CD4-positive, CD25-positive, alpha-beta regulatory T cell (primary cell): ENCODE measurements at regions not wholly inside any gene's neighbourhood (a gene's known extent, or its start where the extent isn't known, plus 50 kb on each side); places are given as distances from the start of the nearest gene placed in this dataset.

Experiments
- ATAC-seq, 2 donors: fragments of 150-1000 bp; cut with Tn5 transposase; one replicate each; pipeline ENCODE4 v1.10.0; 2021; ENCODE audit warnings: low read depth in 2 of 2, moderate number of reproducible peaks in 2 of 2, moderate library complexity in 1 of 2
- DNase-seq, 3 donors: peaks; one replicate each; pipeline versions ENCODE4 v3.0.0 to v3.0.0-alpha.2; 2012 to 2022; ENCODE audit warnings: mixed read lengths in 1 of 3
- H3K27ac ChIP-seq: one replicate; pipeline ENCODE4 v1.7.0; 2013; ENCODE audit warnings: mild to moderate bottlenecking, low read length; ENCODE audit not compliant: insufficient read depth, poor library complexity, severe bottlenecking
- H3K27me3 ChIP-seq: one replicate; pipeline ENCODE4 v1.7.0; 2013; ENCODE audit warnings: low read length; ENCODE audit not compliant: control insufficient read depth, insufficient read depth
- H3K36me3 ChIP-seq: one replicate; pipeline ENCODE4 v1.7.0; 2013; ENCODE audit warnings: mild to moderate bottlenecking, low read length, moderate library complexity; ENCODE audit not compliant: control insufficient read depth, insufficient read depth
- H3K4me1 ChIP-seq: 2 replicates; pipeline ENCODE4 v1.7.0; 2013; ENCODE audit warnings: mild to moderate bottlenecking, low read length; ENCODE audit not compliant: insufficient read depth, control insufficient read depth, poor library complexity, severe bottlenecking
- H3K4me3 ChIP-seq: one replicate; pipeline ENCODE4 v1.7.0; 2013; ENCODE audit warnings: low read depth, mild to moderate bottlenecking, low read length, moderate library complexity
- H3K9me3 ChIP-seq, 2 experiments: 1 replicate in 1 of 2; 2 replicates in 1 of 2; pipeline ENCODE4 v1.7.0; 2013; ENCODE audit warnings: low read length in 2 of 2, mild to moderate bottlenecking in 1 of 2, moderate library complexity in 1 of 2; ENCODE audit not compliant: control insufficient read depth in 2 of 2
- H3K27ac Mint-ChIP-seq, 3 donors: one replicate each; pipeline ENCODE4 v1.8.0; 2020 to 2022; ENCODE audit warnings: mild to moderate bottlenecking in 3 of 3, mixed read lengths in 3 of 3, moderate library complexity in 2 of 3
- H3K27me3 Mint-ChIP-seq: one replicate; pipeline ENCODE4 v1.8.0; 2022; ENCODE audit warnings: mild to moderate bottlenecking, mixed read lengths
- H3K36me3 Mint-ChIP-seq: one replicate; pipeline ENCODE4 v1.8.0; 2020; ENCODE audit warnings: mixed read lengths
- H3K4me1 Mint-ChIP-seq, 4 donors: one replicate each; pipeline ENCODE4 v1.8.0; 2020 to 2022; ENCODE audit warnings: mixed read lengths in 4 of 4, mild to moderate bottlenecking in 1 of 4
- H3K4me3 Mint-ChIP-seq, 4 donors: one replicate each; pipeline ENCODE4 v1.8.0; 2020 to 2022; ENCODE audit warnings: mild to moderate bottlenecking in 4 of 4, mixed read lengths in 4 of 4, moderate library complexity in 3 of 4
- H3K9me3 Mint-ChIP-seq, 7 donors: one replicate each; pipeline ENCODE4 v1.8.0; 2020 to 2022; ENCODE audit warnings: mixed read lengths in 7 of 7, mild to moderate bottlenecking in 3 of 7, moderate library complexity in 2 of 7

GRCh38 chr5:106312360-106312759, 1358.4 kb downstream of the EFNA5 start:
- no peak for ATAC-seq
- Mint-ChIP-seq H3K4me1 (no peaks in the 10 kb centered on the region), H3K4me3 (no peak overlapping the region), H3K27me3 (no peaks in the 10 kb centered on the region), H3K27ac (no peak overlapping the region), H3K9me3 (peaks cover 0 to 12% (median 3%) of the 10 kb centered on the region in 7 donors), H3K36me3 (no peaks in the 10 kb centered on the region)
- no peak overlapping the region for H3K4me3 ChIP-seq
- H3K36me3 ChIP-seq = no peaks in the 10 kb centered on the region
- H3K9me3 ChIP-seq = no peaks in the 10 kb centered on the region
- no peak overlapping the region for H3K27ac ChIP-seq
- H3K4me1 ChIP-seq = no peaks in the 10 kb centered on the region
- H3K27me3 ChIP-seq = no peaks in the 10 kb centered on the region
- no peak for DNase-seq

GRCh38 chr5:106311230-106311915, 1359.4 kb downstream of the EFNA5 start:
- H3K27me3 ChIP-seq = no peaks in the 10 kb centered on the region
- no peaks in the 10 kb centered on the region for H3K36me3 Mint-ChIP-seq
- no peak overlapping the region for H3K4me3 Mint-ChIP-seq
- no peaks in the 10 kb centered on the region for H3K4me1 ChIP-seq
- H3K27ac ChIP-seq = no peak overlapping the region
- no peak for DNase-seq
- no peaks in the 10 kb centered on the region for H3K4me1 Mint-ChIP-seq
- no peaks in the 10 kb centered on the region for H3K27me3 Mint-ChIP-seq
- no peaks in the 10 kb centered on the region for H3K9me3 ChIP-seq
- H3K4me3 ChIP-seq = no peak overlapping the region
- no peak for ATAC-seq
- no peak overlapping the region for H3K27ac Mint-ChIP-seq
- no peaks in the 10 kb centered on the region for H3K36me3 ChIP-seq
- peaks cover 0 to 10% (median 2%) of the 10 kb centered on the region in 7 donors for H3K9me3 Mint-ChIP-seq

- DNase-seq = no peak
- no peak overlapping the region for H3K4me3 Mint-ChIP-seq
- H3K4me3 ChIP-seq = no peak overlapping the region
- peaks cover 0 to 10% (median 2%) of the 10 kb centered on the region in 7 donors for H3K9me3 Mint-ChIP-seq
- no peaks in the 10 kb centered on the region for H3K4me1 Mint-ChIP-seq
- H3K27me3 ChIP-seq = no peaks in the 10 kb centered on the region
- H3K36me3 Mint-ChIP-seq = no peaks in the 10 kb centered on the region
- ATAC-seq = no peak
- H3K36me3 ChIP-seq = no peaks in the 10 kb centered on the region
- H3K27ac ChIP-seq = no peak overlapping the region
- no peaks in the 10 kb centered on the region for H3K27me3 Mint-ChIP-seq
- H3K4me1 ChIP-seq = no peaks in the 10 kb centered on the region
- H3K9me3 ChIP-seq = no peaks in the 10 kb centered on the region
- no peak overlapping the region for H3K27ac Mint-ChIP-seq
These were observed 1363.5 kb downstream of the EFNA5 start for GRCh38 chr5:106307265-106307664.

GRCh38 chr5:106306313-106307028, 1364.3 kb downstream of the EFNA5 start:
- DNase-seq = no peak
- Histone ChIP-seq H3K27ac (no peak overlapping the region), H3K4me1 (no peaks in the 10 kb centered on the region), H3K9me3 (peaks cover 0 to under 1% of the 10 kb centered on the region in 2 experiments), H3K27me3 (no peaks in the 10 kb centered on the region), H3K36me3 (no peaks in the 10 kb centered on the region), H3K4me3 (no peak overlapping the region)
- Mint-ChIP-seq H3K4me1 (no peaks in the 10 kb centered on the region), H3K4me3 (no peak overlapping the region), H3K9me3 (peaks cover 0 to 10% (median 6%) of the 10 kb centered on the region in 7 donors), H3K27ac (no peak overlapping the region), H3K36me3 (no peaks in the 10 kb centered on the region), H3K27me3 (no peaks in the 10 kb centered on the region)
- no peak for ATAC-seq

- H3K9me3 Mint-ChIP-seq = peaks cover 0 to 8% (median 4%) of the 10 kb centered on the region in 7 donors
- H3K4me1 Mint-ChIP-seq = no peaks in the 10 kb centered on the region
- no peaks in the 10 kb centered on the region for H3K27me3 Mint-ChIP-seq
These were observed 1366.8 kb downstream of the EFNA5 start for GRCh38 chr5:106303911-106304310.

GRCh38 chr5:106292654-106293053, 1378.1 kb downstream of the EFNA5 start:
- DNase-seq (no peak), ATAC-seq (no peak)
- no peak overlapping the region for H3K4me3 Mint-ChIP-seq

More at GRCh38 chr5:106303911-106304310, 1366.8 kb downstream of the EFNA5 start:
- Mint-ChIP-seq H3K36me3 (no peaks in the 10 kb centered on the region), H3K4me3 (no peak overlapping the region), H3K27ac (no peak overlapping the region)
- H3K27me3 ChIP-seq = no peaks in the 10 kb centered on the region
- H3K27ac ChIP-seq = no peak overlapping the region
- ATAC-seq = no peak
- peaks cover 0 to 3% of the 10 kb centered on the region in 2 experiments for H3K9me3 ChIP-seq
- H3K4me3 ChIP-seq = no peak overlapping the region
- H3K4me1 ChIP-seq = no peaks in the 10 kb centered on the region
- no peak for DNase-seq
- H3K36me3 ChIP-seq = no peaks in the 10 kb centered on the region

GRCh38 chr5:106290841-106291240, 1379.9 kb downstream of the EFNA5 start:
- no peaks in the 10 kb centered on the region for H3K36me3 Mint-ChIP-seq
- ATAC-seq = no peak
- no peak overlapping the region for H3K4me3 Mint-ChIP-seq
- no peaks in the 10 kb centered on the region for H3K36me3 ChIP-seq
- no peaks in the 10 kb centered on the region for H3K4me1 ChIP-seq
- no peak for DNase-seq
- H3K4me1 Mint-ChIP-seq = no peaks in the 10 kb centered on the region
- no peaks in the 10 kb centered on the region for H3K27me3 Mint-ChIP-seq
- H3K9me3 Mint-ChIP-seq = peaks cover 1 to 17% (median 11%) of the 10 kb centered on the region in 7 donors
- H3K9me3 ChIP-seq = peaks cover 2 to 3% of the 10 kb centered on the region in 2 experiments
- H3K27me3 ChIP-seq = no peaks in the 10 kb centered on the region
- H3K27ac Mint-ChIP-seq = no peak overlapping the region
- H3K27ac ChIP-seq = no peak overlapping the region
- no peak overlapping the region for H3K4me3 ChIP-seq

More at GRCh38 chr5:106292654-106293053, 1378.1 kb downstream of the EFNA5 start:
- Mint-ChIP-seq H3K27ac (no peak overlapping the region), H3K36me3 (no peaks in the 10 kb centered on the region), H3K4me1 (no peaks in the 10 kb centered on the region), H3K9me3 (peaks cover 0 to 21% (median 11%) of the 10 kb centered on the region in 7 donors), H3K27me3 (no peaks in the 10 kb centered on the region)
- no peaks in the 10 kb centered on the region for H3K4me1 ChIP-seq
- H3K27ac ChIP-seq = no peak overlapping the region
- H3K9me3 ChIP-seq = peaks cover 2 to 3% of the 10 kb centered on the region in 2 experiments
- H3K4me3 ChIP-seq = no peak overlapping the region
- H3K27me3 ChIP-seq = no peaks in the 10 kb centered on the region
- H3K36me3 ChIP-seq = no peaks in the 10 kb centered on the region
